CD4-positive, CD25-positive, alpha-beta regulatory T cell (primary cell): ENCODE measurements at regions not wholly inside any gene's neighbourhood (a gene's known extent, or its start where the extent isn't known, plus 50 kb on each side); places are given as distances from the start of the nearest gene placed in this dataset.
A peak's percentile ranks its signal among the peaks of the same experiment; 100 is the strongest.
"Not testable (repeated sequence)": the region's sequence is repeated elsewhere in the genome, so short reads cannot be mapped to it uniquely, and the experiment has no call there.

Experiments
- ATAC-seq, 2 donors: fragments of 150-1000 bp; cut with Tn5 transposase; one replicate each; pipeline ENCODE4 v1.10.0; 2021; ENCODE audit warnings: low read depth in 2 of 2, moderate number of reproducible peaks in 2 of 2, moderate library complexity in 1 of 2
- DNase-seq, 3 donors: peaks; one replicate each; pipeline versions ENCODE4 v3.0.0 to v3.0.0-alpha.2; 2012 to 2022; ENCODE audit warnings: mixed read lengths in 1 of 3
- H3K27ac ChIP-seq: one replicate; pipeline ENCODE4 v1.7.0; 2013; ENCODE audit warnings: mild to moderate bottlenecking, low read length; ENCODE audit not compliant: insufficient read depth, poor library complexity, severe bottlenecking
- H3K27me3 ChIP-seq: one replicate; pipeline ENCODE4 v1.7.0; 2013; ENCODE audit warnings: low read length; ENCODE audit not compliant: control insufficient read depth, insufficient read depth
- H3K36me3 ChIP-seq: one replicate; pipeline ENCODE4 v1.7.0; 2013; ENCODE audit warnings: mild to moderate bottlenecking, low read length, moderate library complexity; ENCODE audit not compliant: control insufficient read depth, insufficient read depth
- H3K4me1 ChIP-seq: 2 replicates; pipeline ENCODE4 v1.7.0; 2013; ENCODE audit warnings: mild to moderate bottlenecking, low read length; ENCODE audit not compliant: insufficient read depth, control insufficient read depth, poor library complexity, severe bottlenecking
- H3K4me3 ChIP-seq: one replicate; pipeline ENCODE4 v1.7.0; 2013; ENCODE audit warnings: low read depth, mild to moderate bottlenecking, low read length, moderate library complexity
- H3K9me3 ChIP-seq, 2 experiments: 1 replicate in 1 of 2; 2 replicates in 1 of 2; pipeline ENCODE4 v1.7.0; 2013; ENCODE audit warnings: low read length in 2 of 2, mild to moderate bottlenecking in 1 of 2, moderate library complexity in 1 of 2; ENCODE audit not compliant: control insufficient read depth in 2 of 2
- H3K27ac Mint-ChIP-seq, 3 donors: one replicate each; pipeline ENCODE4 v1.8.0; 2020 to 2022; ENCODE audit warnings: mild to moderate bottlenecking in 3 of 3, mixed read lengths in 3 of 3, moderate library complexity in 2 of 3
- H3K27me3 Mint-ChIP-seq: one replicate; pipeline ENCODE4 v1.8.0; 2022; ENCODE audit warnings: mild to moderate bottlenecking, mixed read lengths
- H3K36me3 Mint-ChIP-seq: one replicate; pipeline ENCODE4 v1.8.0; 2020; ENCODE audit warnings: mixed read lengths
- H3K4me1 Mint-ChIP-seq, 4 donors: one replicate each; pipeline ENCODE4 v1.8.0; 2020 to 2022; ENCODE audit warnings: mixed read lengths in 4 of 4, mild to moderate bottlenecking in 1 of 4
- H3K4me3 Mint-ChIP-seq, 4 donors: one replicate each; pipeline ENCODE4 v1.8.0; 2020 to 2022; ENCODE audit warnings: mild to moderate bottlenecking in 4 of 4, mixed read lengths in 4 of 4, moderate library complexity in 3 of 4
- H3K9me3 Mint-ChIP-seq, 7 donors: one replicate each; pipeline ENCODE4 v1.8.0; 2020 to 2022; ENCODE audit warnings: mixed read lengths in 7 of 7, mild to moderate bottlenecking in 3 of 7, moderate library complexity in 2 of 7

DNA sequence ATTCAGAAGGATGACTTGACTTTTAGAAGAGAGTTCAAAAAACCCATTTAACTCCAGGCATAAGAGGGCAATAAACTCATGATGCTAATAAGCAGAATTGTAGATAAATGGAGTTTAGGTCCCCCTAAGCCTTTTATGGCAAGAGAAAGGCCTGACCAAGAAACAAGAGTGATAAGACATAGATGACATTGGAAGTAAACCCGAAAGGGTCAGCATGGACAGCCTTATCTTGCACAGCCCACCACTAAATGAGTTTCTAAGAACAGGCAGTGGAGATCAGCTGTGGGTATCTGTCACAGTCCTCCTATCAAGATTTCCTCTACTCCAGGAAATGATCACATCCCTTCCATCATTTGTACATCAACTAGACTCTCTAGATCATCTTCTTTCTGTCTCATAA, 457.9 kb upstream of the ADAMTS9 start:
- DNase-seq: no peak
- H3K27ac Mint-ChIP-seq: no peak overlapping the region
- no peak overlapping the region for H3K4me3 ChIP-seq

DNA sequence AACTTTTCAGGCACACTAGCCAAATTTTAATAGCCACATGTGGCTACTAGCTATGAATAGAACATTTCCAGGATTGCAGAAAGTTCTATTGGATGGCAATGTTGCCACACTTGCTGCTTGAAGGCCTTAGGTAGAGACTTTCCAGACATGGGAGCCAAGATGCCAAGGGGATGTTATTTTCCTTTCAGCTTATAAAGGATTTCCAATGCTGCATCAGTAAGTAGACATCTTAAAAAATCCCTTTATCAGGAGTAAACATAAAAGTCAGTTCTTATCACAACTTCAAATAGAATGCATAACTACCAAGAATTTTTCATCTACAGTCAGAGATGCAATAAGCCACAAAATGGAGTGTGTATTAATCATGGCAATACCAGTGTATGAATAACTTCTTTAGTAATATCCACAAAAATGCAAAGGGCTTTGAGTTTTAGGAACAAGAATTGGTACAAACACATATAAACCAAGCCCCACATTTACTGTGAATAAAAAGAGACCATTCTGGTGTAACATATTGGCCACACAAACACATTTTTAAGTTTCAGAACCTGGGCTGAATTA, 457.1 kb upstream of the ADAMTS9 start:
- Histone ChIP-seq H3K27ac (no peak overlapping the region), H3K4me3 (no peak overlapping the region), H3K4me1 (no peaks in the 10 kb centered on the region), H3K27me3 (no peaks in the 10 kb centered on the region), H3K36me3 (no peaks in the 10 kb centered on the region), H3K9me3 (no peaks in the 10 kb centered on the region)
- Mint-ChIP-seq H3K27me3 (no peaks in the 10 kb centered on the region), H3K9me3 (peaks cover 0 to 13% (median 3%) of the 10 kb centered on the region in 7 donors), H3K36me3 (no peaks in the 10 kb centered on the region), H3K4me1 (no peaks in the 10 kb centered on the region), H3K4me3 (no peak overlapping the region), H3K27ac (no peak overlapping the region)
- DNase-seq (no peak), ATAC-seq (no peak)

More for the DNA sequence above, 457.9 kb upstream of the ADAMTS9 start:
- Mint-ChIP-seq H3K4me3 (no peak overlapping the region), H3K9me3 (peaks cover 0 to 9% (median 2%) of the 10 kb centered on the region in 7 donors), H3K4me1 (no peaks in the 10 kb centered on the region), H3K27me3 (no peaks in the 10 kb centered on the region), H3K36me3 (no peaks in the 10 kb centered on the region)
- no peaks in the 10 kb centered on the region for H3K4me1 ChIP-seq
- no peaks in the 10 kb centered on the region for H3K9me3 ChIP-seq
- ATAC-seq: no peak
- no peaks in the 10 kb centered on the region for H3K36me3 ChIP-seq
- no peaks in the 10 kb centered on the region for H3K27me3 ChIP-seq
- H3K27ac ChIP-seq: no peak overlapping the region

- no peaks in the 10 kb centered on the region for H3K4me1 Mint-ChIP-seq
- H3K27me3 ChIP-seq: no peaks in the 10 kb centered on the region
These were observed 454.7 kb upstream of the ADAMTS9 start for GRCh38 chr3:65142456-65142855.

DNA sequence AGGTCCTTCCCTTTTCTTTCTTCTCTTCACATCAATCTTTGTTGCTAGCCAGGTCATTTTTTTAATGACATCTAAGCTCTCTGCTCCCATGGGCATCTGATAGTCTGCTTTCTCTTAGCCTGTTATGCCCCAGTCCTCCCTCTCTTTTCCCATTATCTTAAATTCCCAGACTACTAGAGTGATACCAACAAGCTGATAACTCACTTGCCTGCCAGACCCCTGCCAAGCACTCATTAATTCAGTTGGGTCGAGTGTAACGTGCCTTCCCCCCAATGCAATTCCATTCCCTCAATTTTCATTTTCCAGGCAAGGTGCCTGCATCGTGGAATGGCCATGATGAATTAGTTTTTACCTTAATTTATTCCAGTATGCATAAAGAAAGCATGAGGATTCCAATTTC, 450.8 kb upstream of the ADAMTS9 start:
- ATAC-seq: no peak
- Histone ChIP-seq H3K4me1 (no peaks in the 10 kb centered on the region), H3K4me3 (no peak overlapping the region), H3K27me3 (no peaks in the 10 kb centered on the region), H3K27ac (no peak overlapping the region), H3K36me3 (no peaks in the 10 kb centered on the region), H3K9me3 (no peaks in the 10 kb centered on the region)
- no peaks in the 10 kb centered on the region for H3K27me3 Mint-ChIP-seq
- no peak overlapping the region for H3K4me3 Mint-ChIP-seq
- H3K27ac Mint-ChIP-seq: no peak overlapping the region
- no peak for DNase-seq
- peaks cover 0 to 27% (median 4%) of the 10 kb centered on the region in 7 donors for H3K9me3 Mint-ChIP-seq
- H3K4me1 Mint-ChIP-seq: no peaks in the 10 kb centered on the region
- H3K36me3 Mint-ChIP-seq: no peaks in the 10 kb centered on the region

More at GRCh38 chr3:65142456-65142855, 454.7 kb upstream of the ADAMTS9 start:
- H3K4me1 ChIP-seq: no peaks in the 10 kb centered on the region
- Mint-ChIP-seq H3K4me3 (no peak overlapping the region), H3K36me3 (no peaks in the 10 kb centered on the region), H3K27ac (no peak overlapping the region), H3K27me3 (no peaks in the 10 kb centered on the region), H3K9me3 (peaks cover 0 to 23% (median 3%) of the 10 kb centered on the region in 7 donors)
- no peaks in the 10 kb centered on the region for H3K36me3 ChIP-seq
- no peak overlapping the region for H3K4me3 ChIP-seq
- H3K27ac ChIP-seq: no peak overlapping the region
- ATAC-seq (no peak), DNase-seq (no peak)
- H3K9me3 ChIP-seq: no peaks in the 10 kb centered on the region

DNA sequence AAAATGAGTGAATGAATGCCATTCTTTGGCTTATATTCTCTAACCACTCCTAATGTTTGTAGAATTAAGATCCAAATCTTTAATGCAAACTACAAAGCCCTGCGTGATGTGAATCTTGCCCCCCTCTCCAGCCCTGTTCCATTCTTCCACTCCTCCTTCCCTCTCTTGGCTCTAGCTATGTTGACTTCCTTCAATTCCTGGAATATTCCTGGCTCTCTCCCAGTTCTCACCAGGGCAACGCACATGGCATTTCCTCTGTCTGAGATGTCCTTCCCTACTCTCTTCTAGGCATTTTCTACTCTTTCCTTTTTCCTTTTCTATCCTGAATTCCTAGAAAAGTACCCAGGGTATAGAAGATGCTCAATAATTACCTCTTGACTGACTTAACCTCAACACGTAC, 446.0 kb upstream of the ADAMTS9 start:
- DNase-seq, H3K36me3 ChIP-seq, H3K4me1 ChIP-seq, ATAC-seq, H3K36me3 Mint-ChIP-seq, H3K27me3 ChIP-seq, H3K27me3 Mint-ChIP-seq, H3K9me3 ChIP-seq, H3K4me1 Mint-ChIP-seq, H3K4me3 ChIP-seq, H3K27ac ChIP-seq, H3K4me3 Mint-ChIP-seq: not testable (repeated sequence)
- Mint-ChIP-seq H3K27ac (peak overlapping the region in 1 of 3 donors; percentile 66), H3K9me3 (peaks cover 2 to 17% (median 4%) of the 10 kb centered on the region in 7 donors)

DNA sequence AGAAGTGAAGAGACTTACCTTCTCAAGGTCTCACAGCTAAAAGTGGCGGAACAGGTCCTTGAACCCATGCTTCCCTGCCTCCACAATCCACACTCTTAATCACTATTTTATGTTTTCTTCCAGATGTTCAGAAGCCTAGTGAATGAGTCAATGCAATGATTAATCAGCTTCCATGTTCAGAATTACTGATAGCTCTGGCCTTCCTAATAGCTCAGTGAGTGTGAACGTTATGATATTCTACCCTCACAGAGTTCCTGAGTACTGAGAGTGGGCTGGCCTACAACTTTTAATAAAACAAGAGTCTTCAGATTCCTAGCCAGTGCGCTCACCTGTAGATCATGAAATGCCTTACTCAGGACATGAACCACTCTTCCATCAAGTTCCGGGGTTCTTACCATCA, 443.0 kb upstream of the ADAMTS9 start:
- ATAC-seq: no peak
- Mint-ChIP-seq H3K4me1 (no peaks in the 10 kb centered on the region), H3K27me3 (no peaks in the 10 kb centered on the region), H3K36me3 (no peaks in the 10 kb centered on the region), H3K27ac (no peak overlapping the region), H3K4me3 (no peak overlapping the region), H3K9me3 (peaks cover 2 to 16% (median 4%) of the 10 kb centered on the region in 7 donors)
- DNase-seq: no peak
- Histone ChIP-seq H3K27me3 (no peaks in the 10 kb centered on the region), H3K4me1 (no peaks in the 10 kb centered on the region), H3K9me3 (no peaks in the 10 kb centered on the region), H3K27ac (no peak overlapping the region), H3K36me3 (no peaks in the 10 kb centered on the region), H3K4me3 (no peak overlapping the region)

DNA sequence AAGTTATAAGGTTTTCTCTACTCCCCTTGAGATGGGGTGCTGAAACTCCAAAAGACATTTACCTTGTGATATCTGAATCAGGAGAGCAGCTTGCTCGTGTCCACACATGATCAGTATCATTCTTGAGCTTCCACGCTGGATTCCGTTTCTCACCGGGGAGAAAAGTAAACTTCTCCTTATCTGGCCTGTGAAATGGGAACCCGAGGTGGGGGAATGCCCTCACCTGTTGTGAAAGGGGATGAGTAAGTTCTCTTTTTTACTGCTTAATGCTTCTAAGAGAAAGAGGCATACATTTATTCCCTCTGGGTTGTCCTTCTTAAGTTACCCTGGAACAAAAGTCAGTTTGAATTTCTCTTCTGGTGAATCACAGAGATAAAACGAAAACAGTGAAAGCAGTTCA, 440.5 kb upstream of the ADAMTS9 start:
- Histone ChIP-seq H3K4me3 (no peak overlapping the region), H3K27ac (no peak overlapping the region), H3K9me3 (no peaks in the 10 kb centered on the region), H3K4me1 (no peaks in the 10 kb centered on the region), H3K27me3 (no peaks in the 10 kb centered on the region), H3K36me3 (no peaks in the 10 kb centered on the region)
- Mint-ChIP-seq H3K4me3 (no peak overlapping the region), H3K36me3 (no peaks in the 10 kb centered on the region), H3K9me3 (peaks cover 0 to 12% (median 5%) of the 10 kb centered on the region in 7 donors), H3K27me3 (no peaks in the 10 kb centered on the region), H3K4me1 (no peaks in the 10 kb centered on the region), H3K27ac (no peak overlapping the region)
- ATAC-seq (no peak), DNase-seq (no peak)

GRCh38 chr3:65126527-65127410, 439.0 kb upstream of the ADAMTS9 start:
- Histone ChIP-seq H3K27ac (no peak overlapping the region), H3K36me3 (no peaks in the 10 kb centered on the region), H3K27me3 (no peaks in the 10 kb centered on the region), H3K4me1 (no peaks in the 10 kb centered on the region), H3K4me3 (no peak overlapping the region), H3K9me3 (no peaks in the 10 kb centered on the region)
- Mint-ChIP-seq H3K4me3 (no peak overlapping the region), H3K36me3 (no peaks in the 10 kb centered on the region), H3K4me1 (no peaks in the 10 kb centered on the region), H3K27me3 (no peaks in the 10 kb centered on the region), H3K27ac (no peak overlapping the region), H3K9me3 (peaks cover 0 to 13% (median 6%) of the 10 kb centered on the region in 7 donors)
- no peak for DNase-seq
- no peak for ATAC-seq
